ENCODE measurements at regions not wholly inside any gene's neighbourhood (a gene's known extent, or its start where the extent isn't known, plus 50 kb on each side); places are given as distances from the start of the nearest gene placed in this dataset.
"Not testable (repeated sequence)": the region's sequence is repeated elsewhere in the genome, so short reads cannot be mapped to it uniquely, and the experiment has no call there.

GRCh38 chr3:84679211-84679610 is 279.6 kb upstream of the CADM2 start:
- DNase-seq (ENCODE audit: low spot score), result no peak

- DNase-seq (ENCODE audit: low spot score), result no peak
Measured at GRCh38 chr3:84680700-84681099, 278.1 kb upstream of the CADM2 start.

- no peak for DNase-seq (ENCODE audit: low spot score)
Measured at GRCh38 chr3:84683493-84683892, 275.3 kb upstream of the CADM2 start.

- DNase-seq (ENCODE audit: low spot score), result no peak
Measured at GRCh38 chr3:84685467-84685866, 273.3 kb upstream of the CADM2 start.

- no peak for DNase-seq (ENCODE audit: low spot score)
Measured at GRCh38 chr3:84692261-84692660, 266.5 kb upstream of the CADM2 start.

GRCh38 chr3:84710288-84710687 is 248.5 kb upstream of the CADM2 start:
- peak; percentile 1 for DNase-seq (ENCODE audit: low spot score)

GRCh38 chr3:84717894-84718293 is 240.9 kb upstream of the CADM2 start:
- no peak for DNase-seq (ENCODE audit: low spot score)

- no peak for DNase-seq (ENCODE audit: low spot score)
Measured at GRCh38 chr3:84724877-84725276, 233.9 kb upstream of the CADM2 start.

GRCh38 chr3:84727616-84728015 is 231.2 kb upstream of the CADM2 start:
- DNase-seq (ENCODE audit: low spot score), result no peak

- DNase-seq (ENCODE audit: low spot score), result not testable (repeated sequence)
Measured at GRCh38 chr3:84734731-84735130, 224.1 kb upstream of the CADM2 start.

- DNase-seq (ENCODE audit: low spot score), result no peak
Measured at GRCh38 chr3:84738086-84738485, 220.7 kb upstream of the CADM2 start.

- no peak for DNase-seq (ENCODE audit: low spot score)
Measured at GRCh38 chr3:84742915-84743425, 215.8 kb upstream of the CADM2 start.

GRCh38 chr3:84744130-84744529 is 214.7 kb upstream of the CADM2 start:
- DNase-seq (ENCODE audit: low spot score), result no peak

- no peak for DNase-seq (ENCODE audit: low spot score)
Measured at GRCh38 chr3:84755860-84756259, 202.9 kb upstream of the CADM2 start.

GRCh38 chr3:84759361-84759760 is 199.4 kb upstream of the CADM2 start:
- DNase-seq (ENCODE audit: low spot score), result no peak

GRCh38 chr3:84772841-84773240 is 185.9 kb upstream of the CADM2 start:
- DNase-seq (ENCODE audit: low spot score), result no peak

GRCh38 chr3:84783281-84783680 is 175.5 kb upstream of the CADM2 start:
- DNase-seq (ENCODE audit: low spot score), result no peak

GRCh38 chr3:84789961-84790360 is 168.8 kb upstream of the CADM2 start:
- DNase-seq (ENCODE audit: low spot score), result no peak

- no peak for DNase-seq (ENCODE audit: low spot score)
Measured at GRCh38 chr3:84806958-84807357, 151.8 kb upstream of the CADM2 start.

GRCh38 chr3:84820126-84820525 is 138.7 kb upstream of the CADM2 start:
- DNase-seq (ENCODE audit: low spot score), result no peak

- no peak for DNase-seq (ENCODE audit: low spot score)
Measured at GRCh38 chr3:84820906-84821305, 137.9 kb upstream of the CADM2 start.

GRCh38 chr3:84825817-84826216 is 133.0 kb upstream of the CADM2 start:
- DNase-seq (ENCODE audit: low spot score), result no peak

- DNase-seq (ENCODE audit: low spot score), result no peak
Measured at GRCh38 chr3:84830476-84830875, 128.3 kb upstream of the CADM2 start.

GRCh38 chr3:84835366-84835765 is 123.4 kb upstream of the CADM2 start:
- DNase-seq (ENCODE audit: low spot score), result no peak

- peak; percentile 0 for DNase-seq (ENCODE audit: low spot score)
Measured at GRCh38 chr3:84836961-84837360, 121.8 kb upstream of the CADM2 start.

Measured in NAMALWA (cell line).